Activated CD8-positive, alpha-beta memory T cell treated with anti-CD3 and anti-CD28 coated beads, Interleukin-2, amount 50 U/mL, for 24 hours (primary cell): ENCODE measurements at regions not wholly inside any gene's neighbourhood (a gene's known extent, or its start where the extent isn't known, plus 50 kb on each side); places are given as distances from the start of the nearest gene placed in this dataset.
"Not testable (repeated sequence)": the region's sequence is repeated elsewhere in the genome, so short reads cannot be mapped to it uniquely, and the experiment has no call there.

Experiments used
- DNase-seq: peaks from one replicate; pipeline ENCODE4 v3.0.0-alpha.2; 2020; ENCODE audit errors: extremely low read depth

DNA sequence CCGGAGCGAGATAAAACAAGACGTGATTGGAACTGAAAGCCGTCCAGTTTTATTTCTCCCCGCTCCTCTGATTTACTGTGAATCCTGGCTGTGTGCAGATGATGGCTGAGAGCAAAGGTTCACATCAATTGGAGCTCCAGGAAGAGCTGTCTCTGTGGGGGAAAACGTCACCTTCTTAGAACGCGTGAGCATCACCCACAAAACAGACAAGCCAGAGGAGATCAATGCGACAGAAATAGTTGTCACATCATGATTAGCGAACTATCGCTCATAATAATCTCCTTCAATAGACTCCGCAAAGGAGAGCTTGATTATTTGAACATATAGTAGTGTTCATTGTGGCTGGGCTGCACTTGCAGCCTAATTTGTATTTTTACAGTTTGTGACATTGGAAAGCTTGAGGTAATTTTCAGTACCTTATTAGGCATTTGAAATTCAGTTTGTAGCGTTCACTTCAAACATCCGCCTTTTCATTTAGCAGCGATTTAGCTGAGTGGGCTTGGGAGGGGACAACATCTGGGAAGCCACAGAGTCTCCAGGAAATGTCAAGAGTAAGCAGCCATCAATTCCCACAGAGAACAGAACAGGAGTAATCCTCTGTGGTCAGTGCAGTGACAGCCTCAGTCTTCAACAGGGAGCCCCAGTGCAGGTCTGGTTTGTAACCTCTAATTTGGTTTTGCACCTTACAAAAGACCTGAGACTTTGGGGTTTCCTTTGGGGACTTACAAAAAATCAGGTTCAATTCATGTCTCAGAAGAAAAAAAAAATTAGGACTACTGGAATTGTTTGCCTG lies 276.8 kb upstream of the PFKP start:
- no peak for DNase-seq

DNA sequence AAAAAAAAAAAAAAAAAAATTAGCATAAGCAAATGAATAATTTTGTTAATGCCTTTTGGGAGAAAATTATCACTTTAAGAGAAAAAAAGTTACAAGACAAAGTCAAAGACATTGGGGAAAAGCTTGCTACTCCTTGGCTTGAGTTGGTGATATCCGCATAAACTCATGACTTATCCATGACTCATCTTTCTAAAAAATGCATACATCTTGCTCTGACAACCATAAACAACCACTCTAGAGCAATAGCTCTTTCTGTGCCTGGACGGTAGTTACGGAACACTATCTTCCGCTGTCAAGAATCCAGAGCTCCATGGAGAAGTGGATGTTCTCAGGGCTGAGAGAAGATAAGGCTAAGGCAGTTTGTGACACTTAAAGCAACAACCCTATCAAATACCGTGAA lies 281.1 kb upstream of the PFKP start:
- no peak for DNase-seq

DNA sequence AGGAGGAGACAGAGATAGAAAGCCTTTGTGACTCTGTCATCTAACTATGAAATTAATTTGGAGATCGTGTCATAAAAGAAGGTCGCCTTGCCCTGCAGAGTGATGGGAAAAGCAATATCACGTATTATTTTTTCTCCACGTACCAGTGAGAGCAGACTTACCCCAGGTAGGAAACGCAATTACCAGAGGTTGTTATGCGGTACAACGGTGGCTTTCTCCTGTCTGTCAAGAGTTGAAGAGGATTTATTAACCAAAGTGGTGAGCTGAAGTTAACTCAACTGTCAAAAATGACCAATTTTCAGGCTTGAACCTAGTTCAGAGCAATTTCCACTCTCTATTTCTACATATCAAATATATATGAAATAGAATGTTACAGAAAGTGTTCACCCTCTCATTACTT lies 282.6 kb upstream of the PFKP start:
- no peak for DNase-seq

DNA sequence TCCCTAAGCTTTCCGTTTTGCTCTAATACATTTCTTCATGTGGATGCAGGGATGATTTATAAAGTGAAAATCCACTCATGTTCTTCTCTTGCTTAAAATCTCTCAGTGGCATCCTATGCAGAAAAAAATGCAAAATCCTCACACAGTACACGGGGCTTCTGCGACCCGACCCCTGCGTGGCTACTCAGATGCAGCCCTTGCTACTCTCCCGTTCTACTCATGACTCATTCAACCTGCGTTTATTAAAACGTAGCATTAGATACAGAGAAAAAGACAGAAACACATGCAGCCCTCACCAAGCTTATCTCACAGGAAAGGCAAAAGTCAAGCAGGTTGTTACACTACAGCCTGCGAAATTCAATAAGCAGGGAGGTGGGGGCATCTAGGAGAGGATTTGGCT lies 284.4 kb upstream of the PFKP start:
- no peak for DNase-seq

DNA sequence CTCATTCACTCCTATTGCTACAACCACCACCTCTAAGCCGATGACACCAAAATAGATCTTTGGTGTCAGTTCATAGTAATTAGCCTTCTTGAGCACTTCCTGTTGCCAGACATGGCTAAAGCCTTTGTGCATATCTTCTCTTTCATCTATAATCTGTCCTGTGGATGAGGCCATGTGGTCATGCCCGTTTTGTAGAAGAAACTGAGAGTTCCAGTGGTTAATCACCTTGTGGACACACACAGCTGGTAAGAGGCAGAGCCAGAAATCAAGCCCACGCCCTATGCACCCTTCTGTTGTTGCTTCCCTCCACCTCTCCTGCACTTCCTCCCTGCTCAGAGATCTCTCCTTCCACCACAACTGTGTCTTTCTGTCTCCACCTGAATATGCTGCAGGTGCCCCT lies 285.1 kb upstream of the PFKP start:
- no peak for DNase-seq

DNA sequence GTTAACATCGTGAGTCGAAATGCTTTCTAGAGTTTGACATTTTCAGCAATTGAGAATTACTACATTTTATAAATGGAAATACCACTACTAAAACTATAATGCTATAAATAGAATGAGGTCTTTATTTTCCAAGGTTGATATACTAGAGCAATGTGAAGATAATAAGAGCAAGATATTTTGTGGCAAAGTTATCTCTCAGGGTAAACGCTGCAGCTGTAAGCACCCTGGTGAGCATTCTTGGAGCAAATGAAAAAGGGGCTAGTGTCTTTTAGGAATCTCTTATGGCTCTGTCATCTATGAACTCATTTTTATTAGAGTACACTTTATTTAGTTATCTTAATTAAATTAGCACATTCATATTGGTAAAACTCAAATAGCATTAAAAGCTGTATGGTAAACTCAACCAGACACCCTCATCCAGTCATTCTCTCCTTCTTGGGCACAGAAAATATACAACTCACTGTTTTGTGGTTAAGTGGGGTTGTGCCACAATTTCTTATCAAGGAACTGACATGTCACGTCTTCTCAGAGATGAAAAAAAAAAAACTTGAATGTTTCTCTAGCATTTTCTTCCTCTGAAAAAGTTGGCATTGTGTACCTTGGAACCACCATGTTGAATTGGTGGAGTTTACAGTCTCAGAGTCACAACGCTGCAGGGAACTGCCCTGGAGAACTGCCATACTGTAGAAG lies 289.5 kb upstream of the PFKP start:
- no peak for DNase-seq

DNA sequence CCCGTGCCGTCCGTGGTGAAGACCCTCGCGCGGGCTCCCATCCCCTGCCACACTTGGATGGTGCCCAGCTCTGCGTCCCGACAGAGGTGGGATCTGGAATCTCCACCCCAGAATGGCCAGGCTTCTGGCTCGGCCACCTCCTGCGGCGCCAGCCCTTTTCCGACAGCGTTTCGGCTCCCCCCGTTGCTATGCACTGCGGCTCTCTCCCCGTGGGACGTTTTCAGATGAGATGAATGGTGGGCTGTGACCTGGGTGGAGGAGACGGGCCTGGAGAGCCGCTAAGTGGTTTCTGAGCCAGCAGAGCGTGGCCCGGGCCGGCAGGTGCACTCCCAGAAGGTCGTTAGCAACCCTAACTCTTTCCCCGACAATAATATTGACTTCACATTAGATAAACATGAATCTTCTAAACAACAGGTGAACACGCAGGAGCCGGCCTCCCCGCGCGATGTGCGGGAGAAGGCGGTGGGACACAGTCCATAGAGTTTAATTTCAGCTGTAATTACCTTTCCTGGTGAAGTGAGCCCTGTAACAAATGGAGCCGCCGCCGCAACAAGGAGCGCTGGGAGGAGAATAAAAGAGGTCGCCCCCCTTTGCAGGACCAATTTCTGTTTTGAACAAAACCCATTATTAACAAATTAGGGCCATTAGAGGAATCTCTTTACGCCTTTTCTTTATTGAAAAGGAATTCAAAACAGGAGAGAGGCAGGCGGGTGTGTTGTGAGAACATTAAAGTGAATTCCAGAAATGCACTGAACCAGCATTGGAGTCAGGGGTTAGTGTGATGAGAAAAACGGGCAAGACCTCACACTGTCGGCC lies 294.3 kb upstream of the PFKP start:
- no peak for DNase-seq

DNA sequence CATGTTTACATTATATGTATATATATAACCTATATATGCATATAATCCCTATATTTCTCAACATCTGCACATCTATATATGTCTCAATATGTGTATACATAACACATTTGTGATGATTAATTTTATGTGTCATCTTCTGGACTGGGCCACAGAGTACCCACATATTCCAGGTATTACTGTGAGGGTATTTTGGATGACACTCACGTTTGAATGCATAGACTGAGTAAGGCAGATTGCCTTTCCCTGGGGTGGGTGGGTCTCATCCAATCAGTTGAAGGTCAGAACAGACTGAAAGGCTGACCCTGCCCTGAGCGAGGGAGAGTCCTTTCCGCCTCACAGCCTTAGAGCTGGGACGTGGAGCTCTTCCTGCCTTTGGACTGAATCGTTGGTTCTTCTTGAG lies 295.2 kb upstream of the PFKP start:
- no peak for DNase-seq

DNA sequence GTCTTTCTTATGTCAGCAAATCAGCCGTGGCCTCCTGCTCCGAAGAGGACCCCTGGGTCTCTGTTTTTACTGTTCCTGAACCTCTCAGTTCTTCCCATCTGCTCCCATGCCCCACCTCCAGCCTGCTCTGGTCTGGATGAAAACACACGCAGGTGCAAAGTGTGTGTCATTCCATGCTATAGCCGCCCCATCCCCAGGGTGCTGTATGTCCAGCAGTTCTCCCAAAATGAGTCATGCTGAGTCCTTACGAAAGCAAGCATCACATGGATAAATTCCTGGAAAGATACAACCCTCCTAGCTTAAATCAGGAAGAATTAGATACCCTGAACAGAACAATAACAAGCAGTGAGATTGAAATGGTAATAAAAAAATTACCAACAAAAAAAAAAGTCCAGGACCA lies 300.1 kb upstream of the PFKP start:
- DNase-seq, result not testable (repeated sequence)

DNA sequence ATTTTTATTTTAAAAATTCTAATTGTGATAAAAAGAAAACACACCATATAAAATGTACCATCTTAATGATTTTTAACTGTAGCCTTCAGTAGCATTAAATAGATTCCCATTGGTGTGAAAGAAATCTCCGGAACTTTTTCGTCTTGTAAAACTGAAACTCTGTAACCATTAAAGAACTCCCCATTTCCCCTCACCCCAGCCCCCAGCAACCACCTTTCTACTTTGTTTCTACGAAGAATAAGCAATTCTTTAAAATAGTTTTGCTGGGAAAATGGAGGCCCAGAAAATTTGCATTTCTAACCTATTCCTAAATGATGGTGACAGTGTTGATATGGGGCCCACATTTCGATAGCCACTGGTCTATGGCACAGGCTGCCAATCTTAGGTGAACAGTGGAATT lies 305.4 kb upstream of the PFKP start:
- no peak for DNase-seq

DNA sequence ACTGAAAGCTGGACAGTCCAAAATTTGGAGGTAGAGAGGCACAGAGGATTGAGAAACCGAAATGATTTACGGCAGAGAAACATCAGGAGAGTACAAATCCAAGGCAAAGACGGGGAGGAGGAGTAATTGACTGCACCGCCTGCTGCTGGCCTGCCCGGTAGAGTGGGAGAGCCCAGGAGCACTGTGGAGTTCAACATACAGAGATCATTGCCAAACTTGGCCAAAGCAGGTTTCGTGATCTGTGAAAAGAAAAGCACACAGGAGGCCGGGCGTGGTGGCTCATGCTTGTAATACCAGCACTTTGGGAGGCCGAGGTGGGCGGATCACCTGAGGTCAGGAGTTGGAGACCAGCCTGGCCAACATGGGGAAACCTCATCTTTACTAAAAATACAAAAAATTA lies 306.0 kb upstream of the PFKP start:
- DNase-seq, result no peak

DNA sequence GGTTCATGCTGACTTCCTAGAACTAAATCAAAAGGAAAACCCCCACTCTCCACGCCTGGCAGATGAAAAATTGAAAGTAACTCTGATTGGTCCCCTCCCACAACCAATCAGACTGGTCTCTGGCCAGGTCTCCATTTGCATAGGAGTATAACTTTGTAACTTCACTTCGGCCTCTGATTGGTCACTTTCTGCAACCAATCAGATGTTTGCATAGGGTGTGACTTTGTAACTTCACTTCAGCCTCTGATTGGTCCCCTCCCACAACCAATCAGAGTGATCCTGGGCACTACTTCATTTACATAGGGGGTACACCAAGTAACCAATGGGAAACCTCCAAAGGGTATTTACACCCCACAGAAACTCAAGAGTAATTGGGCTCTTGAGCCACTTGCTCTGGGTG lies 306.6 kb upstream of the PFKP start:
- DNase-seq, result no peak

DNA sequence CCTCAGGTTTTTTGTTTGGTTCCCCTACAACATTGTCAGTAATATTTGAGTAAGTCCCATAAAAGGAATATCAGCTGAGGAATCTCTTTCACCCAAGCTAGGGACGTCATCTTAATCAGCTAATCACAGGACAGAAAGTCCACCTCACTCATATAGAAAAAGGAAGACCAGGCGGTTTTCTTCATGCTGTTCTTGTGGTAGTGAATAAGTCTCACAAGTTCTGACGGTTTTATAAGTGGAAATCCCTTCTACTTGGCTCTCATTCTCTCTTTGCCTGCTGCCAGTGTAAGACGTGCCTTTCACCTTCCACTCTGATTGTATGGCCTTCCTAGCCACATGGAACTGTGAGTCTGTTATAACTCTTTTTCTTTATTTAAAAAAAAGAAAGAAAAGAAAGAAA lies 308.1 kb upstream of the PFKP start:
- no peak for DNase-seq

DNA sequence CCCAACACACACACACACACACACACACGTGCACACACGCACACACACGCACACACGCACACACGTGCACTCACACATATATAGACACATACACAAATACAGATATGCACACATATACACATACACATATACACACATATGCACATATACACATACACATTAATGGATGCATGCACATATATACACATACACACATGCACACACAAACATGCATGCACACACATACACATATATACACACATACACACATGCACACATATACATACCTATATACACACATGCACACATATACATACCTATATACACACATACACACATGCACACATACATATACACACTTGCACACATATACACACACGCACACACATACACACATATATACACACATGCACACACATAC lies 312.4 kb upstream of the PFKP start:
- DNase-seq, result no peak

DNA sequence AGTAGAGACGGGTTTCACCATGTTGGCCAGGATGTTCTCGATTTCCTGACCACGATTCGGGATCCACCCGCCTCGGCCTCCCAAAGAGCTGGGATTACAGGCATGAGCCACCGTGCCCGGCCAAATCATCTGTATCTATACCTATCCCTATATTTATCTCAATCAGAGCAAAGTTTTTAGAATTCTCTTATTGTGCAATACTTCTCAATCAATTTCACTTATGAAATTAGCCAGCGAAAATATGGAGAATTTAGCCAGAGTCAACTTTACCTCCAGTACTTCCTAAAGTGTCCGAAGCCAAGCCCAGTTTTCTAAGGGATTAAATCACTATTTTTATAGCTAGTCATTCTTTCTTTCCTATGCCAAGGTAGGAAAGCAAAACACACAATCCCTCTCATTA lies 319.1 kb upstream of the PFKP start:
- no peak for DNase-seq

DNA sequence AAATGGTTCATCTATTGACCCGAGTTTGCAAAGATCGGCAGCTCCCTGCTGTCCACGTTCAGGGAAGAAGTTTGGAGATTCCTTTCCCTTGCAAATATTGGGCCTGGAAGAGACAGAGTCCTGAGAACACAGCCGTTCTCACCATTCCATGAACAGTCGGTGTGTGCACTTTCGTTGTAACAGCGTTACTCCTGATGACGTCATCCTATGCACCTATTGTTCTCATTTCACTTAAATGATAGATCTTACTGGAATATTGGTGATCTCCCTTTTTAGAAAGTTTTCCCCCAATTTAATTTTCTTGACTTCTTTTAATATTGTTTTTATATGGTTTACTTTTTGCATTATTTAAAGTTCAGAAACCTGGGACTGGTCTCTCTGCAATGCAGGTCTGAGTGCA lies 320.7 kb upstream of the PFKP start:
- no peak for DNase-seq

DNA sequence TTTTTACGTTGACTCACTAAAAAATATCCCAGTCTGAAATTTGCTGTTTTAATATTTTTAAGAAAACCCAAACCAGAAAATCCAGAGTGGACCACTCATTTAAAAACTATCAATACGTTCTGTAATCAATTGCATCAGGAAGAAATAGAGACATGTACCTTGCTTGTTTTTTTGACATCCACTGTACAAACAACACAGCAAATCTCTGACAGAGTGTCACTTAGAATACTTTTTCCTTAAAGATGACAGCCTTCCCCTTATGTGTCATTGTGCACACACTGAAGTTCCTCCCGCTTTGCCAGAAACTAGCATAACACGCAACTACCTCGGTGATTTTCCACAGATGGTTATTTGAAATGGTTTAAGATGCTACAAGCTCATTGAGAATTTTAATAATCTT lies 321.7 kb upstream of the PFKP start:
- DNase-seq, result no peak

DNA sequence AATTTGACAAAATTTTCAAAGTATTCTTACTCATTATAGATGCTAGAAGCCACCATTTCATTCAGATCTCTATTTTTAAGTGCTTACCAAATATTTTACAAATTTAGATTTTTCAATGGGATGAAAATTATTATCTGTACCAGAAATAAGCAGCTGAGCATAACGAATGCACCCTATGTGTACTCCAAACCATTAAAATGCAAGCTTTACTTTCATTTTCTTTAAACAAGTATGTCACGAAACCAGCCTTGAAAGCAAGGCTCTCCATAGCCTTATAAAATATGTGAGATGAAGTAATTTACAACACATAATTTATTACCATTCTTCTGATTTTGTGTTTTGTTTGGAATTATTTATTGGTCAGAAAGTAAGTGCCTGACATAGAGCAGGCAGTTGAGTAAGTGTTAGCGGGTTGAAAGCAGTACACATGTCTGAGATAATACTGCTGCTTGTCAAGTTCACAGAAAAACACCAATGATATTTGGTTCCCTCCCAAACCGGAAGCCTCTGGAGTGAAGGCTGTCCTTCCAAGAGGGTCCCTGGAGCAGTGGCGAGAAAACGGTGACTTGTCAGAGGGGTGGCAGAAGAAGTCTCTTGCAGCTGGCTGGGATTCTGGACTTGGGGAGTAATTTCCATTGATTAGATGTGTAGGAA lies 322.7 kb upstream of the PFKP start:
- no peak for DNase-seq

DNA sequence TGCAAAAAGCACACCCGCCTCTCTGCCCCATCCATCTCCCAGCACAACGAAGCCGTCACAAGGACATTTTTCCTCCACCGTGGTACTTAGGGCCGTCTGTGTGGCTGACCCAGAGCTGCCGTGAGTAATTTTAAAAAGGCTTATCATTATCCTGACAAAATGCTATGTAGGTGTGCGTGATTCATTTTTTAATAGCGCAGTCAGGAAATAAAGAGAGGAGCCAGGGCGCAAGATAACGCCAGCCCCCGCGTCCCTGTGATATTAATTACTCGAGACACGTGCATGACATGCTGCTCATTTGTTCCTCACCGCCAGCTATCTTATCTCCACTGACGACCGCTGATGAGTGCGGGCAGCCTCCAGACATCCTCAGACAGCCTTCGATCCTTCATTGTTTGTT lies 332.7 kb upstream of the PFKP start:
- DNase-seq, result no peak

DNA sequence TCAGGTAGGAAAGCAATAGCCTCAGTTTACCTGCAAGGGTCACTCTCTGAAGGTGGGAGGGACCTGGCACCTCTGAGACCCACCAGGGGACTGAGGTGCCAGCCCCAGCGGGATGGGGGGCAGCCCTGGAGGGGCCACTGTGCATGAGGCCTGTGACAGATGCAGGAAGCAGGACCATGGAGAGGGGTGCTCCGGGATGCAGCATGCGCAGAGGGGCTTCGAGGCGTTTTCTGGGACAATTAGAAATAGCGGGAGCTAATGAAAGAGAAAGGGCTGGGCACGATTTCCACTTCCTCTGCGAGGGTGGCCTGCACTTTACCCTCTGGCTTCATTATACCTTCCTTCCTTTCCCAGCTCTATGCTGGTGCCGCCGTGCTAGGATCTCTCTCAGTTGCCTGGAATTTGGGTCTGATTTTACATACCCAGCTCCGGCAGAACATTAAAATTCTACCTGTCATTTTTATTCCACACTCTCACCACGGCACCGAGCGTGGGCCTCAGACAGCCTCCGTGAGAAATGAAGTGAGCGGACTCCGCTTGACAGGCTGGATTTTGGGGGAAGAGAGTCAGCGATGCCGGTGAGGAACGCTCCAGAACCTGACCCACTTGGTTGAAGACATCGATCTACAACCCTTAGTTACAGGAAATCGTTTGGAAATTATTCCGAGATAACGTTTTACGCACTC lies 333.9 kb upstream of the PFKP start:
- no peak for DNase-seq

DNA sequence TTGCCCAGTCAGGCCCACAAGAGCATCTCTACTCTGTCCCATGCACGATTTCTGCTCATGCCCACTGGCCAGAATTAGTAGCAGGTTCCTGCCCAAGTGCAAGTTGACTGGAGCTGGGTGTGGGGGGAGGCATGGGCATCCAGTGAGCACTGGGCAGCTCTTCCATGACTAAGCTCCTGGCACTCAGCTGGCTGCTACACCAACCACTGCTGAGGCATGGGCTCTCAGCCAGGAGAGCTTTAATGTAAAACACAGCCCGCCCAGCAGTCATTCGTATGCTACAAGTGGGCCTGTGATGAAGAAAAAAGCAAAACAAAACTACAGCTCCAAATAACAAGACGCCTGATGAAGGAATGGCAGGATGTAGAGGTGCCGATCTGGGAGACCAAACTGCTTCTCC lies 335.4 kb upstream of the PFKP start:
- no peak for DNase-seq

DNA sequence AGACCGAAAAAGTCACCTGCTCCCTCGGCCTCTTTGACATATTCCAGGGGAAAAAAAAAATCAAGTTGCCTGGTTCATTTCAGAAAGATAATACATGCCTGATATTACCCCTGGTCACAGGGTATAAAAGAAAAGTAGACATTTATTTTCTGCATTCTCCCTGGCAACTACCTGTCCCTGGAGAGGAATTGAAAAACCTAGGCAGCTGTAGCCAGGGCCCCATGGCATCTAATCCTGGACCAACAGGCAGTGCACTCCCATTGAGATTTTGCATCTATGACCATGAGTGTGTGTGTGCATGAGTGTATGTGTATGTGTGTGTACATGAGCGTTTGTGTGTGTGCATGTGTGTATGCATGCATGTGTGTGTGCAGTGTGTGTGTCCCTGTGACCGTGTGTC lies 338.2 kb upstream of the PFKP start:
- no peak for DNase-seq
